Breast epithelium (tissue), 3 donors: ENCODE measurements at regions not wholly inside any gene's neighbourhood (a gene's known extent, or its start where the extent isn't known, plus 50 kb on each side); places are given as distances from the start of the nearest gene placed in this dataset.

Source experiments
- POLR2A ChIP-seq: fragments of 450-650 bp; IDR thresholded peaks from one replicate; pipeline ENCODE4 v1.6.1; 2016; ENCODE audit warnings: antibody characterized with exemption, mild to moderate bottlenecking, moderate library complexity
- TF ChIP-seq, protein P1 (sequence below), 3 donors: fragments of 450-650 bp; IDR thresholded peaks; one replicate each; pipeline ENCODE4 v1.5.1; 2016 to 2017; ENCODE audit warnings: antibody characterized with exemption in 3 of 3, mild to moderate bottlenecking in 3 of 3, moderate library complexity in 3 of 3

DNA sequence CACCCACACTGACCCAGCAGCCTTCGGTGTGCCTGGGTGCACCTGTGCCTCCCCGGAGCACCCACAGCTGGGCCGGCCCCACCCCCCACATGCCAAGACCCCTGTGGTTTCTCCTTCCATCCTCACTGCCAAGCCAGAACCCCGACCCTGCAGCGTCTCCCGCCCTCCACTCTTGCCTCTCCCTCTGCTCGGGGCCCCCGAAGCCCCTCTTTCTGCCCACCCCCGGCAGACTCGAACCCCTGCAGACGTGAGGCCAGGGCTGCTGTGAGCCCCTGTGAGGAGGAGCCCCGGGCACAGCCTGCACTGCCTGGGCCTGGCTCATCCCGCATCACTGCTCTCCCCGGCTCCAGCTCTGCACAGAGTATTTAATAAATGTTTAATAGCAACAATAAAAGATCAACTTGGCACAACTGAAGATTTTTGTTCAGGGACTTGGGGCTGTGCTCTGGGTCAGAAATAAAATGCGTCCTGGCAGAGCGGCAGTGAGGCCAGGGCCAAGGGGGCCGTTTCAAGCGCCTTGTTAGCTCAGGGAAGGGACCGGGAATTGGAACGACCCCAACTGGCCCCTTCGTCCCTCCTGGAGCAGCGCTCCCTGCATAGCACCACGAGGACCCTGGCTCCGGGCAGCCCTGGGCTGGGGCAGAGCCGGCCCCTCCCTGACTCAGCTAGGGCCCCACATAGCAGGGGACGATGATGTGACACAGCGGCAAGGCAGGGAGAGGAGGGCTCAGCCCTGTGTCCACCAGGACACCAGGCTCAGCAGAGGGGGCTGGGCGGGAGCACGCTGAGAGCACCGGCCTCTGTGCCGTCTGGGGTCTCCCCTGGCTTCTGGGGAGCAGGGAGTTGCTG is 520.8 kb downstream of the BRD1 start:
- TF ChIP-seq, protein P1, sequence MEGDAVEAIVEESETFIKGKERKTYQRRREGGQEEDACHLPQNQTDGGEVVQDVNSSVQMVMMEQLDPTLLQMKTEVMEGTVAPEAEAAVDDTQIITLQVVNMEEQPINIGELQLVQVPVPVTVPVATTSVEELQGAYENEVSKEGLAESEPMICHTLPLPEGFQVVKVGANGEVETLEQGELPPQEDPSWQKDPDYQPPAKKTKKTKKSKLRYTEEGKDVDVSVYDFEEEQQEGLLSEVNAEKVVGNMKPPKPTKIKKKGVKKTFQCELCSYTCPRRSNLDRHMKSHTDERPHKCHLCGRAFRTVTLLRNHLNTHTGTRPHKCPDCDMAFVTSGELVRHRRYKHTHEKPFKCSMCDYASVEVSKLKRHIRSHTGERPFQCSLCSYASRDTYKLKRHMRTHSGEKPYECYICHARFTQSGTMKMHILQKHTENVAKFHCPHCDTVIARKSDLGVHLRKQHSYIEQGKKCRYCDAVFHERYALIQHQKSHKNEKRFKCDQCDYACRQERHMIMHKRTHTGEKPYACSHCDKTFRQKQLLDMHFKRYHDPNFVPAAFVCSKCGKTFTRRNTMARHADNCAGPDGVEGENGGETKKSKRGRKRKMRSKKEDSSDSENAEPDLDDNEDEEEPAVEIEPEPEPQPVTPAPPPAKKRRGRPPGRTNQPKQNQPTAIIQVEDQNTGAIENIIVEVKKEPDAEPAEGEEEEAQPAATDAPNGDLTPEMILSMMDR (IDR thresholded peaks at IDR 0.05), result no peak
- no peak for TF ChIP-seq POLR2A
